ENCODE measurements at regions not wholly inside any gene's neighbourhood (a gene's known extent, or its start where the extent isn't known, plus 50 kb on each side); places are given as distances from the start of the nearest gene placed in this dataset.

GRCh38 chr3:164927728-164928127 is 150.6 kb downstream of the SI start:
- no peak overlapping the region for H3K4me3 ChIP-seq (ENCODE audit: low read depth, low read length)
- DNase-seq (ENCODE audit: low read depth), result no peak
- TF ChIP-seq, protein P1, sequence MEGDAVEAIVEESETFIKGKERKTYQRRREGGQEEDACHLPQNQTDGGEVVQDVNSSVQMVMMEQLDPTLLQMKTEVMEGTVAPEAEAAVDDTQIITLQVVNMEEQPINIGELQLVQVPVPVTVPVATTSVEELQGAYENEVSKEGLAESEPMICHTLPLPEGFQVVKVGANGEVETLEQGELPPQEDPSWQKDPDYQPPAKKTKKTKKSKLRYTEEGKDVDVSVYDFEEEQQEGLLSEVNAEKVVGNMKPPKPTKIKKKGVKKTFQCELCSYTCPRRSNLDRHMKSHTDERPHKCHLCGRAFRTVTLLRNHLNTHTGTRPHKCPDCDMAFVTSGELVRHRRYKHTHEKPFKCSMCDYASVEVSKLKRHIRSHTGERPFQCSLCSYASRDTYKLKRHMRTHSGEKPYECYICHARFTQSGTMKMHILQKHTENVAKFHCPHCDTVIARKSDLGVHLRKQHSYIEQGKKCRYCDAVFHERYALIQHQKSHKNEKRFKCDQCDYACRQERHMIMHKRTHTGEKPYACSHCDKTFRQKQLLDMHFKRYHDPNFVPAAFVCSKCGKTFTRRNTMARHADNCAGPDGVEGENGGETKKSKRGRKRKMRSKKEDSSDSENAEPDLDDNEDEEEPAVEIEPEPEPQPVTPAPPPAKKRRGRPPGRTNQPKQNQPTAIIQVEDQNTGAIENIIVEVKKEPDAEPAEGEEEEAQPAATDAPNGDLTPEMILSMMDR (conservative IDR thresholded peaks at IDR 0.05; ENCODE audit: low read depth, low read length), result no peak

DNA sequence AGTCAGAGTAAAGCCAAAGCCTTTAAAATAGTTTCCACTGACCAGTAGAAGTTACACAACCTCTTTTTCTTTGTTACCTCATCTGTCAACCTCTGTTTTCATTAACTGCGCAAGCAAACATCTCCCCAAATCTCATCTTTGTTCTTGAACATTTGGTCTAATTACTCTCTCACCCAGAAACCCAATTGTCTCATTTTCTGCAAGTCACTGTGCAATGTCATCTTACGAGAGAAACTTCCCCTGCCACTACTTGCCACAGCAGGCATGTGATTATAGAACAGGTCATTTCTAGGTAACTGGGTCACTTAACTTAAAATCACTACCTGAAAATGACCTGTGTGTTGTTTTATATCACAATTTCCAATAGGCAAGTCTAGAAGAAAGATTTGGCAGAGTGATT is 159.4 kb downstream of the SI start:
- DNase-seq (ENCODE audit: low read depth), result no peak
- TF ChIP-seq, protein P1 (conservative IDR thresholded peaks at IDR 0.05; ENCODE audit: low read depth, low read length), result no peak
- H3K4me3 ChIP-seq (ENCODE audit: low read depth, low read length), result no peak overlapping the region

GRCh38 chr3:164912916-164913315 is 165.4 kb downstream of the SI start:
- DNase-seq (ENCODE audit: low read depth), result no peak
- TF ChIP-seq, protein P1 (conservative IDR thresholded peaks at IDR 0.05; ENCODE audit: low read depth, low read length), result no peak
- H3K4me3 ChIP-seq (ENCODE audit: low read depth, low read length), result no peak overlapping the region

DNA sequence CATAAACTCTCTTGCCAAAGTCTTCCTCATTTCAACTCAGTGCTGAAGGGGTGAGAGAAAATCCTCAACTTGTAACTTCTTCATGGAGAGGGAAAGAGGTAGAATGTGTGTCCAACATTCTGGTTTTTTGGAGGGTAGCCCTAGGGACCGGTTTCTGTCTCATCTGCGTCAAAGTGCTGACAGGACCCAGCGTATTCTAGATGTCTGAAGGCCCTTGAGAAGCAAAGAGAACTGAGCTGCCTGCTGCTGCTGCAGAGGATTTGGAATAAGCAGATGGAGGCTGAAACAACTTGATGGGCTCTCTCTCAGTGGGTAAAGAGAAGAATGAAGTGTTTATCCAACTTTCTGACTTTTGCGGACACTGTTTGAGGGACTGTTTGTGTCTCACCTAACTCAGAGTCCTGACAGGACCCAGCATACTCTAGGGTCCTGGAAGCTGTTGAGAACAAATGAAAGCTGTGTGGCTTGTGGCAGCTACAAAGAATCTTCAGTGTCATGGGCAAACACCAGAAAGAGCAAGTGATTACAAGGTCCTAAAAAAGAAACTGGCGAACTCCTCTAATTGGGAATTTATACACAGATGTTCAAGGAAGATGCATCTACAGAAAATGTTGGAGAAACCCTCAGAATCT is 174.4 kb downstream of the SI start:
- TF ChIP-seq, protein P1 (conservative IDR thresholded peaks at IDR 0.05; ENCODE audit: low read depth, low read length), result no peak
- DNase-seq (ENCODE audit: low read depth), result no peak

DNA sequence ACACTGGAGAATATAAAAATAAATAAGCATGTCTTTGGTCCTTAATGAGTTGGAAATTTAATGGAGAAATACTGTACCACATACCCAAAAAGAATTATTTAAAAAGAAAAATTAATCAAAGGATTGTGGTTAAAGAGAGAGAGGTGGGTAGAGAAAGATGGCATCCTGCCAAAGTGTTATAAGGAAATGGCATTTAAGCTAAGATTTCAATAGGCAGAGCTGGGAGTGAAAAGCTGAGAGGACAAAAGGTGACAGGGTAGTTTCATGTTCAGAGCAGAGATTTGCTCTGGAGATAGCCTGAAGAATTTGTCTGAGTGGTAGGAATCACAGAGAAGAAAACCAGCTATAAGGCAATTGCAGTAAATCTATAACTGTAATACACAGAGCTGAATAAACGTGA is 181.0 kb downstream of the SI start:
- no peak for DNase-seq (ENCODE audit: low read depth)
- no peak overlapping the region for H3K4me3 ChIP-seq (ENCODE audit: low read depth, low read length)
- TF ChIP-seq, protein P1 (conservative IDR thresholded peaks at IDR 0.05; ENCODE audit: low read depth, low read length), result no peak

More for the DNA sequence above, 174.4 kb downstream of the SI start:
- H3K4me3 ChIP-seq (ENCODE audit: low read depth, low read length), result no peak overlapping the region

DNA sequence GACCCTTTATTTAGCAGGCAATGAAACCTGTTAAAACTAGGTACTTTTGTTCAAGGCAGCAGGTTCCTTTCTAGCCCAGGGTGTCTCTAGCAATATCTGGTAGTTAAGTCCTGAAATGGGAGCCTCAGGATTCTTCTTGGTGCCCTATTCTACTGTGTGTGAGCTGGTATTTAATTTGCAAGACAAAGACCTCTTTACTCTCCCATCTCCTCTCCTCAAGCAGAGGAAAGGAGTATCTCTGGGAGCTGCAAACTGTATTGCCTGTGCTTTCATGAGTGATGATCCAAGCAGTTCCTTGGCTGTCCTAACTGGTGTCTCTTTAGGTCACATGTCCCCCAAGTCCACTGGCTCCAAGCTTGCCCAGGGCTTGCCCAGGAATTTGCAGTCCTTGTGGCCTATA is 188.2 kb downstream of the SI start:
- no peak overlapping the region for H3K4me3 ChIP-seq (ENCODE audit: low read depth, low read length)
- DNase-seq (ENCODE audit: low read depth), result no peak
- TF ChIP-seq, protein P1 (conservative IDR thresholded peaks at IDR 0.05; ENCODE audit: low read depth, low read length), result no peak

DNA sequence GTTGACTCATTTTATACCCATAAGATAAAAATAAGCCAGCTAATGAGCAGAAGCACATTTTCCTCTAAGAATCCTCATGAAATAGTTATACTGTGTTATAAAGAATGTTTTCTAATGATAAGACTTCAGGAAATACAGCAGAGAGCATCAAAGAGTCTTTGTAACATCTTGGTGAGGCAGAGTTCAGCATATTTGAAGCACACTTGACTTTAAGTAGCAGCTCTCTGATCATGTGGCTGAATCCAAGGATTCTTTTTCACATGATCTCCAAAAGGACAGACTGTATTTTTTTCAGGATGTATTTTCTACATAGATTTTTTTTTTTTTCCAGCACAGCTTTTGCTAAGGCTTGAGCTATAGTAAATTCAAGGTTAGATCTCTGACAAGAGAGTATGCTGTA is 195.1 kb downstream of the SI start:
- TF ChIP-seq, protein P1 (conservative IDR thresholded peaks at IDR 0.05; ENCODE audit: low read depth, low read length), result no peak
- no peak for DNase-seq (ENCODE audit: low read depth)

More for the DNA sequence above, 195.1 kb downstream of the SI start:
- H3K4me3 ChIP-seq (ENCODE audit: low read depth, low read length), result no peak overlapping the region
